Loucy (cell line): ENCODE measurements at regions not wholly inside any gene's neighbourhood (a gene's known extent, or its start where the extent isn't known, plus 50 kb on each side); places are given as distances from the start of the nearest gene placed in this dataset.

ENCODE experiments used
- CTCF ChIP-seq: fragments of 200-600 bp; sonication (generic); conservative IDR thresholded peaks from 2 replicates; pipeline ENCODE4 v1.5.1; 2014; ENCODE audit warnings: mild to moderate bottlenecking, antibody characterized with exemption, low read length
- EZH2phosphoT487 ChIP-seq: fragments of 200-600 bp; IDR thresholded peaks from 2 replicates; pipeline ENCODE4 v1.6.1; 2018; ENCODE audit warnings: antibody characterized with exemption, mild to moderate bottlenecking, moderate library complexity, borderline replicate concordance

- TF ChIP-seq CTCF = no peak
- TF ChIP-seq EZH2phosphoT487 = no peak
These were observed 97.7 kb upstream of the TOP3B start for GRCh38 chr22:22080270-22080669.
